GM19467 (cell line): ENCODE measurements at regions not wholly inside any gene's neighbourhood (a gene's known extent, or its start where the extent isn't known, plus 50 kb on each side); places are given as distances from the start of the nearest gene placed in this dataset.

Source experiments
- ATAC-seq: cut with Tn5 transposase; IDR thresholded peaks from one replicate; pipeline ENCODE4 v1.9.1; 2021; ENCODE audit warnings: mild to moderate bottlenecking, moderate library complexity; ENCODE audit not compliant: unreplicated experiment

GRCh38 chr5:77846422-77847128 is 70.4 kb upstream of the TBCA start:
- ATAC-seq: no peak

GRCh38 chr5:77845324-77845646 is 69.1 kb upstream of the TBCA start:
- ATAC-seq: no peak

GRCh38 chr5:77844623-77845323 is 68.6 kb upstream of the TBCA start:
- ATAC-seq: no peak

- ATAC-seq: no peak
These were observed 68.2 kb upstream of the TBCA start for GRCh38 chr5:77844373-77844622.

GRCh38 chr5:77843570-77844372 is 67.6 kb upstream of the TBCA start:
- ATAC-seq: no peak

GRCh38 chr5:77842243-77842642 is 66.1 kb upstream of the TBCA start:
- ATAC-seq: no peak

GRCh38 chr5:77841616-77842015 is 65.5 kb upstream of the TBCA start:
- no peak for ATAC-seq

- ATAC-seq: no peak
These were observed 64.8 kb upstream of the TBCA start for GRCh38 chr5:77840930-77841329.

- no peak for ATAC-seq
These were observed 63.6 kb upstream of the TBCA start for GRCh38 chr5:77839691-77840090.

- no peak for ATAC-seq
These were observed 56.8 kb upstream of the TBCA start for GRCh38 chr5:77832938-77833337.

- ATAC-seq: no peak
These were observed 56.1 kb upstream of the TBCA start for GRCh38 chr5:77832166-77832770.

GRCh38 chr5:77828445-77828844 is 52.3 kb upstream of the TBCA start:
- no peak for ATAC-seq
